ENCODE measurements at regions not wholly inside any gene's neighbourhood (a gene's known extent, or its start where the extent isn't known, plus 50 kb on each side); places are given as distances from the start of the nearest gene placed in this dataset.

DNA sequence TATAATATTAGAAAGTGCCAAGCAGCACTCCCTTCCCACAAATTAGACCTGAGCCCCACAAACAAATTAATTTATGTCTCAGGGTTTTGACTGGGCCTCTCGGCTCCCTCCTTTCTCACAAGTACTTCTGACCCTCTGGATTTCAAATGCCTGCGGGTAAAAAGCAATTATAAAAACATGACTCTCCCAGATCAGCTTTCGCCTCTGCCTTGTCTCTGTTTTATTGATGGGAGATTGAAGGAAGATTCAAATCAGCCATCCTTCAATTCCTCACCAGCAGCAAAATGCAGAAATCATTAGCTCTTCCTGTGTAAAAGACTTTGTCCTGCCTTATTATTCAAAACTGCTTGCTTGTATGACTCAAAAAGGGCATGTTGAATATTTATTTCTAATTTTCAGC is 453.7 kb upstream of the MKI67 start:
- TF ChIP-seq TAF1 (IDR thresholded peaks at IDR 0.05; ENCODE audit: low read depth, low read length) (no peak), POLR2A (IDR thresholded peaks at IDR 0.05; ENCODE audit: low read depth, low read length) (no peak), PAX5 (IDR thresholded peaks at IDR 0.05; ENCODE audit: insufficient read depth, low read length, severe bottlenecking) (no peak)

Measured in GM12891 (cell line).